ENCODE measurements at regions not wholly inside any gene's neighbourhood (a gene's known extent, or its start where the extent isn't known, plus 50 kb on each side); places are given as distances from the start of the nearest gene placed in this dataset.

DNA sequence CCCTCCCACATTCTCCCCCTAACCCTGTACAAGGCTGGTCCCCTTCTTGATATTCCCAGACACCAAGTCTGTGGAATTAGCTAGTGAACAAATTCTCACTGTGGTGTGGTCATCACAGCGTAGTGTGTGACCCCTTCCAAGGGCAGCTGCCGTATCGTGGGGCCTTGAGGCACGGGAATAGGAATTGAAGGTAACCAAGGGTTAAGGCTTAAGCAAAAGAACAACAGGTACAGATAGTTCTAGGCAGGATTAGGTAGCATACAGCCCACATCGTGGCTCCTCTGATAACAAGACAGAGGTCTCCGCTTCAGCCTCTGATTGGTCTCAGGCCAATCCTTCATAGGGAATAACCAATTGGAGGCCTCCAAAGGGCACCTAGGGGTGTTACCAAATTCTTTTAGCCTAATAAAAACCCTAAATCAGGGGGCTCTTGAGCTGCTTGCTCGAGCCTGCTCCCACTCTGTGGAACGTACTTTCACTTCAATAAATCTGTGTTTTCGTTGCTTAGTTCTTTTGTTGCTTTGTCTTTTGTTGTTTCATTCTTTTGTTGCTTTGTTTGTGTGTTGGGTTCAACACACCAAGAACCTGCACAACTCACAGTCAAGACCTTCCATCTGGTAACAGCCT lies 64.7 kb downstream of the GPR6 start:
- intact Hi-C loops (cut with micrococcal nuclease) = no loop called here
- H3K36me3 ChIP-seq (ENCODE audit: control insufficient read depth in 2 of 2, extremely low read depth in 1 of 2, insufficient read depth in 2 of 2, low read length in 2 of 2) = no peaks in the 10 kb centered on the region
- POLR2A ChIA-PET = no interaction called here
- TF ChIP-seq EZH2 (IDR thresholded peaks at IDR 0.05; ENCODE audit: borderline replicate concordance, low read depth, low read length, severe bottlenecking) (no peak), POLR2A (IDR thresholded peaks at IDR 0.05; ENCODE audit: low read depth, low read length) (no peak), FOS (IDR thresholded peaks at IDR 0.05; ENCODE audit: borderline replicate concordance, insufficient read depth, low read length) (no peak), GATA2 (IDR thresholded peaks at IDR 0.05; ENCODE audit: insufficient read depth, insufficient read length, low read depth, low read length) (no peak), POLR2AphosphoS5 (IDR thresholded peaks at IDR 0.05; ENCODE audit: insufficient read depth, low read depth, low read length) (no peak), MYC (IDR thresholded peaks at IDR 0.05; ENCODE audit: low read depth, low read length) (no peak), JUN (IDR thresholded peaks at IDR 0.05; ENCODE audit: borderline replicate concordance, insufficient read depth, insufficient read length, low read depth) (no peak)
- TF ChIP-seq, protein P1, sequence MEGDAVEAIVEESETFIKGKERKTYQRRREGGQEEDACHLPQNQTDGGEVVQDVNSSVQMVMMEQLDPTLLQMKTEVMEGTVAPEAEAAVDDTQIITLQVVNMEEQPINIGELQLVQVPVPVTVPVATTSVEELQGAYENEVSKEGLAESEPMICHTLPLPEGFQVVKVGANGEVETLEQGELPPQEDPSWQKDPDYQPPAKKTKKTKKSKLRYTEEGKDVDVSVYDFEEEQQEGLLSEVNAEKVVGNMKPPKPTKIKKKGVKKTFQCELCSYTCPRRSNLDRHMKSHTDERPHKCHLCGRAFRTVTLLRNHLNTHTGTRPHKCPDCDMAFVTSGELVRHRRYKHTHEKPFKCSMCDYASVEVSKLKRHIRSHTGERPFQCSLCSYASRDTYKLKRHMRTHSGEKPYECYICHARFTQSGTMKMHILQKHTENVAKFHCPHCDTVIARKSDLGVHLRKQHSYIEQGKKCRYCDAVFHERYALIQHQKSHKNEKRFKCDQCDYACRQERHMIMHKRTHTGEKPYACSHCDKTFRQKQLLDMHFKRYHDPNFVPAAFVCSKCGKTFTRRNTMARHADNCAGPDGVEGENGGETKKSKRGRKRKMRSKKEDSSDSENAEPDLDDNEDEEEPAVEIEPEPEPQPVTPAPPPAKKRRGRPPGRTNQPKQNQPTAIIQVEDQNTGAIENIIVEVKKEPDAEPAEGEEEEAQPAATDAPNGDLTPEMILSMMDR (IDR thresholded peaks at IDR 0.05; ENCODE audit: extremely low read depth in 1 of 2, insufficient read depth in 1 of 2, low read depth in 1 of 2, low read length in 2 of 2) = no peak
- TF ChIP-seq, protein P2, sequence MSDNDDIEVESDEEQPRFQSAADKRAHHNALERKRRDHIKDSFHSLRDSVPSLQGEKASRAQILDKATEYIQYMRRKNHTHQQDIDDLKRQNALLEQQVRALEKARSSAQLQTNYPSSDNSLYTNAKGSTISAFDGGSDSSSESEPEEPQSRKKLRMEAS (IDR thresholded peaks at IDR 0.05; ENCODE audit: insufficient read depth, insufficient read length) = no peak
- CTCF ChIA-PET = interaction anchor here (9.6 kb wide), 1 partner anchor 339 kb away, joined by 449 read pairs; no protein-coding TSS in a partner anchor
- no peak overlapping the region for H3K27ac ChIP-seq (ENCODE audit: insufficient read depth, low read depth, low read length)
- H3K4me1 ChIP-seq (ENCODE audit: control insufficient read depth, extremely low read depth, insufficient read depth, low read length) = no peaks in the 10 kb centered on the region
- H3K4me2 ChIP-seq (ENCODE audit: insufficient read depth, low read length) = no peak overlapping the region
- no peak overlapping the region for H2AFZ ChIP-seq (ENCODE audit: low read depth, low read length)
- dilution Hi-C loops (cut with MboI; ENCODE audit: extremely low pct_ligation_motif_present, low sequenced_read_pairs) = no loop called here
- no peak overlapping the region for H3K4me3 ChIP-seq (replicated peaks in 1 of 3; ENCODE audit: insufficient read depth in 1 of 3, low read depth in 1 of 3, low read length in 3 of 3)
- FAIRE-seq (no peak), DNase-seq (ENCODE audit: low read depth, low spot score) (no peak)
- H3K27me3 ChIP-seq (ENCODE audit: control insufficient read depth in 2 of 2, insufficient read depth in 2 of 2, low read length in 2 of 2) = peaks cover 3 to 10% of the 10 kb centered on the region in 2 experiments
- H3K9me3 ChIP-seq (replicated peaks; ENCODE audit: control insufficient read depth, insufficient read depth, low read length) = no peaks in the 10 kb centered on the region
- H3K9ac ChIP-seq (replicated peaks; ENCODE audit: extremely low read depth, insufficient read depth, low read length) = no peak overlapping the region
- BruUV-seq (replicated peaks) = no TSS peak
- H3K9me1 ChIP-seq (replicated peaks; ENCODE audit: control insufficient read depth, extremely low read depth, insufficient read depth, low read length) = no peaks in the 10 kb centered on the region
- H4K20me1 ChIP-seq (replicated peaks; ENCODE audit: control insufficient read depth, extremely low read depth, insufficient read depth, low read length) = no peaks in the 10 kb centered on the region
- no peaks in the 10 kb centered on the region for H3K79me2 ChIP-seq (ENCODE audit: control insufficient read depth, insufficient read depth, low read length)

Data from endothelial cell of umbilical vein (primary cell).